ENCODE measurements at regions not wholly inside any gene's neighbourhood (a gene's known extent, or its start where the extent isn't known, plus 50 kb on each side); places are given as distances from the start of the nearest gene placed in this dataset.

GRCh38 chr5:93359296-93359959 lies 221.6 kb downstream of the NR2F1-AS1 start:
- Histone ChIP-seq H3K9me2 (ENCODE audit: insufficient read depth, low read length) (no peaks in the 10 kb centered on the region), H4K20me1 (ENCODE audit: insufficient read depth) (no peaks in the 10 kb centered on the region), H3K79me2 (replicated peaks; ENCODE audit: insufficient read depth, low read length) (no peaks in the 10 kb centered on the region), H3K9me3 (ENCODE audit: low read length) (no peaks in the 10 kb centered on the region), H3K4me2 (ENCODE audit: low read length) (no peak overlapping the region), H3K27me3 (ENCODE audit: insufficient read depth, low read depth, low read length) (no peaks in the 10 kb centered on the region), H3K27ac (ENCODE audit: low read length) (no peak overlapping the region), H3K36me3 (ENCODE audit: insufficient read depth, low read length) (no peaks in the 10 kb centered on the region), H2AFZ (ENCODE audit: low read depth, low read length) (no peak overlapping the region), H3K9ac (ENCODE audit: low read length) (no peak overlapping the region), H3F3A (ENCODE audit: insufficient read depth, low read length, poor library complexity, severe bottlenecking) (no peaks in the 10 kb centered on the region), H3K4me3 (ENCODE audit: low read length) (no peak overlapping the region)
- TF ChIP-seq REST (IDR thresholded peaks at IDR 0.05; ENCODE audit: borderline replicate concordance) (no peak), SMC3 (conservative IDR thresholded peaks at IDR 0.05; ENCODE audit: poor library complexity) (no peak), RAD21 (conservative IDR thresholded peaks at IDR 0.05) (no peak), MXI1 (conservative IDR thresholded peaks at IDR 0.05; ENCODE audit: poor library complexity, severe bottlenecking) (no peak), EP300 (conservative IDR thresholded peaks at IDR 0.05; ENCODE audit: poor library complexity, severe bottlenecking) (no peak), POLR2AphosphoS5 (IDR thresholded peaks at IDR 0.05) (no peak), CTCF (IDR thresholded peaks at IDR 0.05; ENCODE audit: poor library complexity, severe bottlenecking) (no peak), EZH2 (IDR thresholded peaks at IDR 0.05; ENCODE audit: borderline replicate concordance, insufficient read depth, low read length, poor library complexity, severe bottlenecking) (no peak), TAF1 (IDR thresholded peaks at IDR 0.05; ENCODE audit: low read depth) (no peak)

- Histone ChIP-seq H3K79me2 (replicated peaks; ENCODE audit: insufficient read depth, low read length) (no peaks in the 10 kb centered on the region), H3K9me2 (ENCODE audit: insufficient read depth, low read length) (no peaks in the 10 kb centered on the region), H3K27me3 (ENCODE audit: insufficient read depth, low read depth, low read length) (no peaks in the 10 kb centered on the region), H3K27ac (ENCODE audit: low read length) (no peak overlapping the region), H3F3A (ENCODE audit: insufficient read depth, low read length, poor library complexity, severe bottlenecking) (no peaks in the 10 kb centered on the region), H4K20me1 (ENCODE audit: insufficient read depth) (no peaks in the 10 kb centered on the region), H3K4me2 (ENCODE audit: low read length) (no peak overlapping the region), H2AFZ (ENCODE audit: low read depth, low read length) (no peak overlapping the region), H3K9ac (ENCODE audit: low read length) (no peak overlapping the region), H3K9me3 (ENCODE audit: low read length) (no peaks in the 10 kb centered on the region), H3K36me3 (ENCODE audit: insufficient read depth, low read length) (no peaks in the 10 kb centered on the region), H3K4me3 (ENCODE audit: low read length) (no peak overlapping the region)
- TF ChIP-seq EZH2 (IDR thresholded peaks at IDR 0.05; ENCODE audit: borderline replicate concordance, insufficient read depth, low read length, poor library complexity, severe bottlenecking) (no peak), MXI1 (conservative IDR thresholded peaks at IDR 0.05; ENCODE audit: poor library complexity, severe bottlenecking) (no peak), REST (IDR thresholded peaks at IDR 0.05; ENCODE audit: borderline replicate concordance) (no peak), RAD21 (conservative IDR thresholded peaks at IDR 0.05) (no peak), CTCF (IDR thresholded peaks at IDR 0.05; ENCODE audit: poor library complexity, severe bottlenecking) (no peak), TAF1 (IDR thresholded peaks at IDR 0.05; ENCODE audit: low read depth) (no peak), SMC3 (conservative IDR thresholded peaks at IDR 0.05; ENCODE audit: poor library complexity) (no peak), EP300 (conservative IDR thresholded peaks at IDR 0.05; ENCODE audit: poor library complexity, severe bottlenecking) (no peak), POLR2AphosphoS5 (IDR thresholded peaks at IDR 0.05) (no peak)
Observed at GRCh38 chr5:93358176-93358575, 222.8 kb downstream of the NR2F1-AS1 start.
